DMS 273 (cell line): ENCODE measurements at regions not wholly inside any gene's neighbourhood (a gene's known extent, or its start where the extent isn't known, plus 50 kb on each side); places are given as distances from the start of the nearest gene placed in this dataset.
A peak's percentile ranks its signal among the peaks of the same experiment; 100 is the strongest.

Experiments
- DNase-seq: peaks from one replicate; lab custom pipeline; 2025; ENCODE audit not compliant: unreplicated experiment; lab: John Stamatoyannopoulos, UW

- no peak for DNase-seq
These were observed 53.2 kb downstream of the DNAAF9 start for GRCh38 chr20:3354247-3354646.

- no peak for DNase-seq
These were observed 53.8 kb downstream of the DNAAF9 start for GRCh38 chr20:3353646-3354045.

GRCh38 chr20:3352202-3352601, 55.3 kb downstream of the DNAAF9 start:
- DNase-seq = no peak

- DNase-seq = no peak
These were observed 57.0 kb downstream of the DNAAF9 start for GRCh38 chr20:3350422-3350821.

GRCh38 chr20:3349786-3350185, 57.7 kb downstream of the DNAAF9 start:
- DNase-seq = no peak

- no peak for DNase-seq
These were observed 64.7 kb downstream of the DNAAF9 start for GRCh38 chr20:3342766-3343165.

GRCh38 chr20:3340443-3340842, 67.0 kb downstream of the DNAAF9 start:
- DNase-seq = peak; percentile 94

GRCh38 chr20:3339571-3339970, 67.9 kb downstream of the DNAAF9 start:
- DNase-seq = no peak

- DNase-seq = no peak
These were observed 68.4 kb downstream of the DNAAF9 start for GRCh38 chr20:3339076-3339475.

GRCh38 chr20:3334156-3334943, 73.1 kb downstream of the DNAAF9 start:
- DNase-seq = no peak

GRCh38 chr20:3330046-3330741, 77.3 kb downstream of the DNAAF9 start:
- peak; percentile 81 for DNase-seq

- no peak for DNase-seq
These were observed 79.0 kb downstream of the DNAAF9 start for GRCh38 chr20:3328501-3328900.

- DNase-seq = no peak
These were observed 80.5 kb downstream of the DNAAF9 start for GRCh38 chr20:3326779-3327521.

- DNase-seq = no peak
These were observed 81.6 kb downstream of the DNAAF9 start for GRCh38 chr20:3325864-3326263.

GRCh38 chr20:3323398-3323797, 84.1 kb downstream of the DNAAF9 start:
- no peak for DNase-seq

GRCh38 chr20:3318226-3318884, 79.4 kb upstream of the SLC4A11 start:
- DNase-seq = no peak

GRCh38 chr20:3316136-3316535, 77.1 kb upstream of the SLC4A11 start:
- no peak for DNase-seq

GRCh38 chr20:3315136-3315535, 76.1 kb upstream of the SLC4A11 start:
- no peak for DNase-seq

GRCh38 chr20:3314391-3314790, 75.4 kb upstream of the SLC4A11 start:
- DNase-seq = no peak

- DNase-seq = peak; percentile 13
These were observed 74.7 kb upstream of the SLC4A11 start for GRCh38 chr20:3313683-3314065.

GRCh38 chr20:3312940-3313682, 74.1 kb upstream of the SLC4A11 start:
- peak; percentile 60 for DNase-seq
